A549 (cell line): ENCODE measurements at regions not wholly inside any gene's neighbourhood (a gene's known extent, or its start where the extent isn't known, plus 50 kb on each side); places are given as distances from the start of the nearest gene placed in this dataset.

Source experiments
- BHLHE40 ChIP-seq: IDR thresholded peaks from 2 replicates; pipeline ENCODE4 v1.6.1; 2012; ENCODE audit warnings: low read depth, low read length, inconsistent platforms
- EP300 ChIP-seq, 2 experiments: fragments of >200 bp; sonication (Bioruptor Twin); formaldehyde crosslinking; IDR thresholded peaks; 2 replicates in 1 of 2; 3 replicates in 1 of 2; pipeline ENCODE4 v1.6.1; 2016 to 2017
- FOSL2 ChIP-seq, 2 experiments: fragments of 450-650 bp in 1 of 2; fragments of >200 bp in 1 of 2; sonication (Bioruptor Twin) in 1 of 2; formaldehyde crosslinking; IDR thresholded peaks; 2 replicates each; pipeline versions ENCODE4 v1.5.0 to v1.6.1; 2016 to 2020; ENCODE audit warnings: mild to moderate bottlenecking in 1 of 2, moderate library complexity in 1 of 2
- HDAC2 ChIP-seq: fragments of 200-600 bp; sonication (generic); IDR thresholded peaks from 2 replicates; pipeline ENCODE4 v1.6.1; 2016
- MYC ChIP-seq: IDR thresholded peaks from 2 replicates; pipeline ENCODE4 v1.6.1; 2012; ENCODE audit warnings: mild to moderate bottlenecking, inconsistent platforms, low read length, improper control_type of control experiment, borderline replicate concordance
- POLR2AphosphoS2 ChIP-seq: conservative IDR thresholded peaks from 2 replicates; pipeline ENCODE4 v1.6.1; 2012; ENCODE audit warnings: low read length, improper control_type of control experiment, inconsistent platforms
- RAD21 ChIP-seq, 2 experiments: fragments of >200 bp in 1 of 2; sonication (Bioruptor Twin) in 1 of 2; formaldehyde crosslinking in 1 of 2; IDR thresholded peaks in 1 of 2; conservative IDR thresholded peaks in 1 of 2; 2 replicates in 1 of 2; 3 replicates in 1 of 2; pipeline ENCODE4 v1.6.1; 2012 to 2018; ENCODE audit warnings: inconsistent platforms in 1 of 2
- SMC3 ChIP-seq: fragments of >200 bp; sonication (Bioruptor Twin); formaldehyde crosslinking; IDR thresholded peaks from 3 replicates; pipeline ENCODE4 v1.6.1; 2018; ENCODE audit warnings: inconsistent platforms
- TP53 ChIP-seq: fragments of 250-450 bp; sonication (Bioruptor Pico); IDR thresholded peaks from 2 replicates; pipeline ENCODE4 v1.5.0; 2021; ENCODE audit warnings: mild to moderate bottlenecking, moderate library complexity
- TF ChIP-seq, protein P1 (sequence below): fragments of >200 bp; sonication (Bioruptor Twin); formaldehyde crosslinking; IDR thresholded peaks from 3 replicates; pipeline ENCODE4 v1.5.1; 2016
- TF ChIP-seq, protein P2 (sequence below): fragments of 250-450 bp; sonication (Bioruptor Pico); IDR thresholded peaks from 2 replicates; pipeline ENCODE4 v1.5.0; 2021; ENCODE audit warnings: mild to moderate bottlenecking, moderate library complexity, borderline replicate concordance
- TF ChIP-seq, protein P3 (sequence below): fragments of 200-600 bp; sonication (generic); IDR thresholded peaks from 2 replicates; pipeline ENCODE4 v1.6.1; 2016; ENCODE audit warnings: antibody characterized with exemption, mild to moderate bottlenecking, moderate library complexity
- TF ChIP-seq, protein P4 (sequence below): IDR thresholded peaks from 2 replicates; pipeline ENCODE4 v1.6.1; 2012

DNA sequence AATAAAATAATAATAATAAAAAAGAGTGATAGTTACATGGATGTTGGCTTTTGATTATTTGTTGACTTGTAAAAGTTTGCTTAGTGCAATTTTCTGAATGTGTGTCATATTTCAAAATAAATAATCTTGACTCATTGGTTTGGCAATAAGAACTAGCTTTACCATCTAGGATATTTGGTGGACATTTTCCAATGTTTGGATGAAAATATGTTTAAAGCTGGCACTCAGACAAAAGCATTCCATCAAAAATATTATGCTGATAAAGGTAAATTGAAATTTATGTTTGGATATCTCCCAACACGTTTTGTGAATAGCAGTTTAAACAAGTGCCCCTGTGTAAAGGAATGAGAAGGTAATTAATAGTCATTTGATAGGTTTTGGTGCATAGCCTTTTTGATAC, 62.5 kb upstream of the KCNMA1 start:
- TF ChIP-seq SMC3 = no peak
- no peak for TF ChIP-seq EP300 (IDR thresholded peaks at IDR 0.05)
- TF ChIP-seq, protein P1, sequence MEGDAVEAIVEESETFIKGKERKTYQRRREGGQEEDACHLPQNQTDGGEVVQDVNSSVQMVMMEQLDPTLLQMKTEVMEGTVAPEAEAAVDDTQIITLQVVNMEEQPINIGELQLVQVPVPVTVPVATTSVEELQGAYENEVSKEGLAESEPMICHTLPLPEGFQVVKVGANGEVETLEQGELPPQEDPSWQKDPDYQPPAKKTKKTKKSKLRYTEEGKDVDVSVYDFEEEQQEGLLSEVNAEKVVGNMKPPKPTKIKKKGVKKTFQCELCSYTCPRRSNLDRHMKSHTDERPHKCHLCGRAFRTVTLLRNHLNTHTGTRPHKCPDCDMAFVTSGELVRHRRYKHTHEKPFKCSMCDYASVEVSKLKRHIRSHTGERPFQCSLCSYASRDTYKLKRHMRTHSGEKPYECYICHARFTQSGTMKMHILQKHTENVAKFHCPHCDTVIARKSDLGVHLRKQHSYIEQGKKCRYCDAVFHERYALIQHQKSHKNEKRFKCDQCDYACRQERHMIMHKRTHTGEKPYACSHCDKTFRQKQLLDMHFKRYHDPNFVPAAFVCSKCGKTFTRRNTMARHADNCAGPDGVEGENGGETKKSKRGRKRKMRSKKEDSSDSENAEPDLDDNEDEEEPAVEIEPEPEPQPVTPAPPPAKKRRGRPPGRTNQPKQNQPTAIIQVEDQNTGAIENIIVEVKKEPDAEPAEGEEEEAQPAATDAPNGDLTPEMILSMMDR = no peak
- TF ChIP-seq, protein P2, sequence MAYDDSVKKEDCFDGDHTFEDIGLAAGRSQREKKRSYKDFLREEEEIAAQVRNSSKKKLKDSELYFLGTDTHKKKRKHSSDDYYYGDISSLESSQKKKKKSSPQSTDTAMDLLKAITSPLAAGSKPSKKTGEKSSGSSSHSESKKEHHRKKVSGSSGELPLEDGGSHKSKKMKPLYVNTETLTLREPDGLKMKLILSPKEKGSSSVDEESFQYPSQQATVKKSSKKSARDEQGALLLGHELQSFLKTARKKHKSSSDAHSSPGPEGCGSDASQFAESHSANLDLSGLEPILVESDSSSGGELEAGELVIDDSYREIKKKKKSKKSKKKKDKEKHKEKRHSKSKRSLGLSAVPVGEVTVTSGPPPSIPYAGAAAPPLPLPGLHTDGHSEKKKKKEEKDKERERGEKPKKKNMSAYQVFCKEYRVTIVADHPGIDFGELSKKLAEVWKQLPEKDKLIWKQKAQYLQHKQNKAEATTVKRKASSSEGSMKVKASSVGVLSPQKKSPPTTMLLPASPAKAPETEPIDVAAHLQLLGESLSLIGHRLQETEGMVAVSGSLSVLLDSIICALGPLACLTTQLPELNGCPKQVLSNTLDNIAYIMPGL (CRISPR knock-in tag) = no peak
- TF ChIP-seq BHLHE40 = no peak
- no peak for TF ChIP-seq TP53 (CRISPR knock-in tag)
- no peak for TF ChIP-seq MYC
- no peak for TF ChIP-seq HDAC2
- TF ChIP-seq POLR2AphosphoS2 = no peak
- no peak for TF ChIP-seq FOSL2 (IDR thresholded peaks at IDR 0.05)
- TF ChIP-seq FOSL2 (CRISPR knock-in tag; IDR thresholded peaks at IDR 0.05) = no peak
- TF ChIP-seq RAD21 (conservative IDR thresholded peaks at IDR 0.05 in 1 of 2, IDR thresholded peaks at IDR 0.05 in 1 of 2) = no peak
- TF ChIP-seq, protein P3, sequence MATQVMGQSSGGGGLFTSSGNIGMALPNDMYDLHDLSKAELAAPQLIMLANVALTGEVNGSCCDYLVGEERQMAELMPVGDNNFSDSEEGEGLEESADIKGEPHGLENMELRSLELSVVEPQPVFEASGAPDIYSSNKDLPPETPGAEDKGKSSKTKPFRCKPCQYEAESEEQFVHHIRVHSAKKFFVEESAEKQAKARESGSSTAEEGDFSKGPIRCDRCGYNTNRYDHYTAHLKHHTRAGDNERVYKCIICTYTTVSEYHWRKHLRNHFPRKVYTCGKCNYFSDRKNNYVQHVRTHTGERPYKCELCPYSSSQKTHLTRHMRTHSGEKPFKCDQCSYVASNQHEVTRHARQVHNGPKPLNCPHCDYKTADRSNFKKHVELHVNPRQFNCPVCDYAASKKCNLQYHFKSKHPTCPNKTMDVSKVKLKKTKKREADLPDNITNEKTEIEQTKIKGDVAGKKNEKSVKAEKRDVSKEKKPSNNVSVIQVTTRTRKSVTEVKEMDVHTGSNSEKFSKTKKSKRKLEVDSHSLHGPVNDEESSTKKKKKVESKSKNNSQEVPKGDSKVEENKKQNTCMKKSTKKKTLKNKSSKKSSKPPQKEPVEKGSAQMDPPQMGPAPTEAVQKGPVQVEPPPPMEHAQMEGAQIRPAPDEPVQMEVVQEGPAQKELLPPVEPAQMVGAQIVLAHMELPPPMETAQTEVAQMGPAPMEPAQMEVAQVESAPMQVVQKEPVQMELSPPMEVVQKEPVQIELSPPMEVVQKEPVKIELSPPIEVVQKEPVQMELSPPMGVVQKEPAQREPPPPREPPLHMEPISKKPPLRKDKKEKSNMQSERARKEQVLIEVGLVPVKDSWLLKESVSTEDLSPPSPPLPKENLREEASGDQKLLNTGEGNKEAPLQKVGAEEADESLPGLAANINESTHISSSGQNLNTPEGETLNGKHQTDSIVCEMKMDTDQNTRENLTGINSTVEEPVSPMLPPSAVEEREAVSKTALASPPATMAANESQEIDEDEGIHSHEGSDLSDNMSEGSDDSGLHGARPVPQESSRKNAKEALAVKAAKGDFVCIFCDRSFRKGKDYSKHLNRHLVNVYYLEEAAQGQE = no peak
- TF ChIP-seq, protein P4, sequence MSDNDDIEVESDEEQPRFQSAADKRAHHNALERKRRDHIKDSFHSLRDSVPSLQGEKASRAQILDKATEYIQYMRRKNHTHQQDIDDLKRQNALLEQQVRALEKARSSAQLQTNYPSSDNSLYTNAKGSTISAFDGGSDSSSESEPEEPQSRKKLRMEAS = no peak
